GM12892 (cell line): ENCODE measurements at regions not wholly inside any gene's neighbourhood (a gene's known extent, or its start where the extent isn't known, plus 50 kb on each side); places are given as distances from the start of the nearest gene placed in this dataset.
"Not testable (repeated sequence)": the region's sequence is repeated elsewhere in the genome, so short reads cannot be mapped to it uniquely, and the experiment has no call there.

Experiments used
- DNase-seq: peaks from one replicate; pipeline ENCODE4 v3.0.0; 2011; ENCODE audit not compliant: insufficient read length
- FAIRE-seq: peaks from 2 replicates; lab custom pipeline; 2011; peaks lifted over from hg19 to GRCh38; lab: Jason Lieb, UNC
- POLR2A ChIP-seq: IDR thresholded peaks from 2 replicates; pipeline ENCODE4 v1.6.1; 2011; ENCODE audit warnings: low read depth, low read length, control low read depth
- POLR2AphosphoS5 ChIP-seq: IDR thresholded peaks from 2 replicates; pipeline ENCODE4 v1.6.1; 2011; ENCODE audit warnings: low read depth, low read length, control low read depth
- TAF1 ChIP-seq: IDR thresholded peaks from 2 replicates; pipeline ENCODE4 v1.6.1; 2011; ENCODE audit warnings: low read depth, mild to moderate bottlenecking, control low read depth, low read length, borderline replicate concordance

GRCh38 chr4:130985371-130985770 is 1889.4 kb downstream of the C4orf33 start:
- TF ChIP-seq TAF1: no peak
- no peak for TF ChIP-seq POLR2AphosphoS5
- TF ChIP-seq POLR2A: no peak
- FAIRE-seq (no peak), DNase-seq (no peak)

GRCh38 chr4:130995988-130996387 is 1900.0 kb downstream of the C4orf33 start:
- FAIRE-seq (no peak), DNase-seq (no peak)
- TF ChIP-seq POLR2A: no peak
- no peak for TF ChIP-seq TAF1
- no peak for TF ChIP-seq POLR2AphosphoS5

GRCh38 chr4:131001371-131001770 is 1905.4 kb downstream of the C4orf33 start:
- DNase-seq (no peak), FAIRE-seq (no peak)
- no peak for TF ChIP-seq TAF1
- no peak for TF ChIP-seq POLR2AphosphoS5
- TF ChIP-seq POLR2A: no peak

- FAIRE-seq: no peak
- DNase-seq: no peak
- TF ChIP-seq POLR2A (no peak), POLR2AphosphoS5 (no peak), TAF1 (no peak)
Measured at GRCh38 chr4:131002132-131002531, 1906.2 kb downstream of the C4orf33 start.

GRCh38 chr4:131006388-131006787 is 1910.4 kb downstream of the C4orf33 start:
- TF ChIP-seq TAF1 (no peak), POLR2A (no peak), POLR2AphosphoS5 (no peak)
- DNase-seq (no peak), FAIRE-seq (no peak)

- not testable (repeated sequence) for DNase-seq, FAIRE-seq
Measured at GRCh38 chr4:131011961-131012360, 1916.0 kb downstream of the C4orf33 start.

GRCh38 chr4:131013226-131013625 is 1917.3 kb downstream of the C4orf33 start:
- FAIRE-seq (no peak), DNase-seq (no peak)
- TF ChIP-seq TAF1: no peak
- TF ChIP-seq POLR2A: no peak

- DNase-seq (no peak), FAIRE-seq (no peak)
- no peak for TF ChIP-seq TAF1
- TF ChIP-seq POLR2AphosphoS5: no peak
- TF ChIP-seq POLR2A: no peak
Measured at GRCh38 chr4:131026771-131027170, 1930.8 kb downstream of the C4orf33 start.

GRCh38 chr4:131044368-131044767 is 1948.4 kb downstream of the C4orf33 start:
- TF ChIP-seq POLR2AphosphoS5: no peak
- no peak for TF ChIP-seq POLR2A
- no peak for TF ChIP-seq TAF1
- FAIRE-seq (no peak), DNase-seq (no peak)

GRCh38 chr4:131046821-131047220 is 1950.9 kb downstream of the C4orf33 start:
- no peak for TF ChIP-seq POLR2AphosphoS5
- no peak for TF ChIP-seq POLR2A
- no peak for TF ChIP-seq TAF1
- no peak for FAIRE-seq
- no peak for DNase-seq

GRCh38 chr4:131052646-131053045 is 1956.7 kb downstream of the C4orf33 start:
- DNase-seq (no peak), FAIRE-seq (no peak)
- TF ChIP-seq POLR2AphosphoS5 (no peak), TAF1 (no peak), POLR2A (no peak)

GRCh38 chr4:131054489-131055019 is 1958.6 kb downstream of the C4orf33 start:
- FAIRE-seq (no peak), DNase-seq (no peak)
- TF ChIP-seq POLR2AphosphoS5 (no peak), POLR2A (no peak), TAF1 (no peak)

- FAIRE-seq: no peak
- DNase-seq: no peak
- no peak for TF ChIP-seq POLR2A
- TF ChIP-seq POLR2AphosphoS5: no peak
- no peak for TF ChIP-seq TAF1
Measured at GRCh38 chr4:131061734-131062133, 1965.8 kb downstream of the C4orf33 start.
